GM21723 (cell line): ENCODE measurements at regions not wholly inside any gene's neighbourhood (a gene's known extent, or its start where the extent isn't known, plus 50 kb on each side); places are given as distances from the start of the nearest gene placed in this dataset.

Experiments used
- ATAC-seq: cut with Tn5 transposase; IDR thresholded peaks from one replicate; pipeline ENCODE4 v1.9.1; 2021; ENCODE audit warnings: mild to moderate bottlenecking, moderate library complexity; ENCODE audit not compliant: unreplicated experiment

DNA sequence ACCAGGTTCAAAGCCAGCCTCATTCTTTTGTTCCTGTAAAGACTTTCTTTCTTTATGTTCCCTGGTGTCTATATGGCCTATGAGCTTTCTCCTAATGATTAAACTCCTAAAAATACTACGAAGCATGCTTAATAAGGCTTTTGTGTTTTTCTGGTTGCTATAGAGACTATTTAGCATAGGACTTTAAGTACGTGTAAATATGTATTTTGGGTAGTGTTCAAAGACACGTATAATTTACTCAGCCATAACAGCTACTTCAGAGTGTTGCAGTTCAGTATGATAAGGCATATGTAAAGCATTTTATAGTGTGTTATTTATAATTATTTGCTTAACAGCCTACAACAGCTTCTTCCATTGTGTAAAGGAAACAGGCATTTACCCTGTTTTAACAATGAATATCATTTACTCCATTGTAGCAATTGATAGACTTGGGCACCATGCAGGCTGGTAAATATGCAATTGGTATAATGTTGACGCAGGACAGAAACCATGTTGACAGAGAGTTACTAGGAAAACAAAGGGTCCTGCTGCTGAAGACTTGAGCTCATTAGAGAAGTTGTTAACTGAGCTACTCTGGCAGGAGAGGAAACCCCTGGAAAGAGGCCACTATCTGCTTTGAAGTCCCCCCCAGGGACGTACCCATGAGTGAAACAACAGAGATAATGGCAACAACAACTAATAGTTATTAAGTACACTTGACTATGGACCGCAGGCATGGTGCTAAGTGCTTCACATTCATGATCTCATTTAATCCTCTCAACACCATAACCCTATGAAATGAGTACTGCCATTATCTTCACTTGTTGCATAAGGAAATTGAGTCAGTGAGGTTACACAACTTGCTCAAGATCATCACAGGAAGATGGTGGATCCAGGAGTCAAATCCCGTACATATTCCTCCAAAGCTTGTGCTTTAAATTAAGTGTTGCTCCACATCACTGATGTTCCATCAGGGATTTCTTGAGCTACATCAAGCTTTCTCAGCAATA lies 342.2 kb upstream of the DYNLRB2 start:
- ATAC-seq, result no peak

GRCh38 chr16:80197741-80198201 lies 343.0 kb upstream of the DYNLRB2 start:
- ATAC-seq, result no peak

DNA sequence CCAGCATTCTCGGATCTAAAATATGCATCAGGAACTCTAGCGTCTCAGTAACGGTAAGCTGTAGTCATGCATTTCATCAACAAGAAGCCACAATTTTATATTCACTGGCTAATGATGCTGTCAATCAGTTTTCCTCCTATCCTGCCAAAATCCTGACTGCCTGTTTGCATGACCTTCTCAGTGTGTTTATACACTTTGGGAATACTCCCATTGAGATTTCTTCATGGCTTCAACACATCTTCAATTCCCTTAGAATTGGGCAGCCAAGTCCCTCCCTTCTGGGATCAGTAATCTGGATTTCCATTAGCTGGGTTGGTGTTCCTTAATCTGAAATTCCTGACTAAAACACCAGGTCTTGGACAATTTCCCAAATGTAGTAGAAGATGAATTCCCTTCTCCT lies 348.9 kb upstream of the DYNLRB2 start:
- no peak for ATAC-seq

- ATAC-seq, result no peak
Observed at GRCh38 chr16:80189476-80190175, 351.2 kb upstream of the DYNLRB2 start.

DNA sequence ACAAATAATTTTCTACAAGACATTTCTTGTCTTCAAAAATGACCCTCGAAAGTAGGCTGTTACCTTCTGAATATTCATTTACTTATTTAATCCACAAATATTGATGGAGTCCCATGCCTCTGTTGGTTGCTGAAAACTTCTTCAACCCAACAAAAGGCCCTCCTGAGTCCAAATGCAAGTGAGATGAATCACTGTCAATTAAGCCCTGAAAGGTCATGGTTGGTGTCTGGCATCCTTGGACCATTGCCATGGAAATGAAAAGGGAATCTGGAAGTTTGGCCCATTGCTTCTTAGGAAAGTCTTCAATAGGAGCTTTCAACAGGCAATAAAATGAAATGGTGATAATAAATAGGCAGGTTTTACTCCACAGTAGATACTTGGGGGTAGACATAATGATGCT lies 364.7 kb upstream of the DYNLRB2 start:
- no peak for ATAC-seq

GRCh38 chr16:80175011-80175410 lies 365.8 kb upstream of the DYNLRB2 start:
- ATAC-seq, result no peak

- ATAC-seq, result no peak
Observed at GRCh38 chr16:80174416-80174815, 366.4 kb upstream of the DYNLRB2 start.

DNA sequence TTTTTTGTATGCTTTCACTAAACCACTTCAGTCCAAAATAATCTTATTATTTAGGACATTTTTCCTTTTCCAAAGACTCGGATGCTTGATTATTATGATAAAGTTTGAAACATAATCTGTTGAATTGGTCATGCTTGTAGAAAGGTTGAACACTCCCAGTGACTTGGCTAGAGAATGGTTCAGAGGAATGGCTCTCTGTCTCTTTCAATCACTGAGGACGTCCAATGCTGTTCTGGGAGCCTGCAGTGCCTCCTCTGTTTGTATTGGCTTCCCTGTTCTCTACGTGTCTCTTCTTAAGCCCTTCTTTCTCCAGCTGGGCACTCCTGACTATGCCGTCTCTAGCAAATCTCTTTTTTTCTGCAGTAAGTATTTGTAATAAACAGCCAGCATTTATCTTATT lies 369.0 kb upstream of the DYNLRB2 start:
- ATAC-seq, result no peak

GRCh38 chr16:80171199-80171598 lies 369.6 kb upstream of the DYNLRB2 start:
- no peak for ATAC-seq

DNA sequence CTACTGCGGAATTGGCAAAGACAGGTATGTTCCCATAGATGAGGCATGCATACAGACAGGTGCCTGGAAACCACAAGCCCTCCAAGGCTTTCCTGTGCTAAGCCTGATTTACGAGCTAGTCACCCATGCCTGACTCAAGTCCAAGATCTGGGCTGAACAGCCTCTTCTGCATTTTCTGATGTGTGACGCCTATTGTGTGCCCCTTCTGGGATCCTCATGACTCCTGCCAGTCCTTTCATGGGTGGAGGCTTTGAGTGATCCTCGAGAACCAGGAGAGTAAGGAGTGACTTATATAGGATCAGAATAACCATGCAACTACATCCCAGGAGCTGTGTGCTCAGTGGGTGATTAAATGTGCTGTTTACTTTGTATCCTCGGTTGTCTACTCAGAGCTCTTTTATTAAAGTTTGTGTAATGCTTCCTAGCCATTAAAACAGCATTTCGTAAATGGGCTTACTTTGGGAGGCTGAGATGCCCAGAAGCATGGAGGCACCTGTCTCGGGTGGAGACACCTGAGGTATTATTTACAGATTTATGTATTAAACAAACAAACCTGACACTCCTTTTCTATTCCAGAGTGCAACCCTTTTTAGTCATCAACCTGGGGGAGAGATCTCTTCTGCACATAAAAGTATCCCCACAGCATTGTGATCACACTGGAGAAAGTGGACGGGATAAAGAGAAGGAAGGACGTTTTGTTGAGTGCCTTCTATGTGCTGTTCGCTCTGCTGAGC lies 373.0 kb upstream of the DYNLRB2 start:
- no peak for ATAC-seq

GRCh38 chr16:80166082-80166481 lies 374.7 kb upstream of the DYNLRB2 start:
- ATAC-seq, result no peak

- ATAC-seq, result no peak
Observed at GRCh38 chr16:80164966-80165550, 375.7 kb upstream of the DYNLRB2 start.

DNA sequence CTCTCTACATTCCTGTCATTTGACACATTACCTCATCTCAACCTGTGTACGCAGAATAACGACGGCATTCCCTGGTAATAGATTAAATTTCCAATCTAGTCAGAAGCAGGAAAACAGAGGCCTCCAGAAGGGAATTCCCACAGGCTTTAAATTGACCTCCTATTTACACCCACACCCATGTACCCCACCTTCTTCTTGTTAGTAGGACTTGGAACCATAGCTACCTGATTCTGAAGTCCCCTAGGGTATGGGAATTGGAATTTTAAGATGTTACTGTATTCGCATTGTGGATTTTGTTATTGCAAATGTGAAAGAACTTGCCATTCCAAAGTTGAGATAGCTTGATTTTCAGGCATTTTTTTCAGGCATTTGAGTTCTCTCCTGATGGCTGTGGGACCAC lies 377.5 kb upstream of the DYNLRB2 start:
- no peak for ATAC-seq

GRCh38 chr16:80161799-80162739 lies 378.7 kb upstream of the DYNLRB2 start:
- ATAC-seq, result no peak

DNA sequence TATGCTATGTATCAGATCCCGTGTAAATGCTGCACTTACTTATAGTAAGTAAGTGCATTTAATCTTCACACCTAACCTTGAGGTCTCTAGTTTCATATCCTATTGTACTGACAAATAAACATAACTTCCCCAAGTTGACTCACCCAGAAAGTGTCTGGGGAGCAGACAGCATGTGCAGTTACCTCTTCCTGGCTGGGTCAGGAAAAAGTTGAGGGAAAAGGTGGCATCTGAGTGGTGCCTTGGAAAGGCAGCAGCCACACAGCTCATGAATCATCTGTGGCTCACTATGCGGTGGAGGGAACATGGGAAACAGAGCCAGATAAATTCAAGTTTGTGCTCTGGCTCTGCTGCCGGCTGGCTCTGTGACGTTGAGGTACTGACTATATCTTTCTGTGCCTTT lies 382.0 kb upstream of the DYNLRB2 start:
- ATAC-seq, result no peak

DNA sequence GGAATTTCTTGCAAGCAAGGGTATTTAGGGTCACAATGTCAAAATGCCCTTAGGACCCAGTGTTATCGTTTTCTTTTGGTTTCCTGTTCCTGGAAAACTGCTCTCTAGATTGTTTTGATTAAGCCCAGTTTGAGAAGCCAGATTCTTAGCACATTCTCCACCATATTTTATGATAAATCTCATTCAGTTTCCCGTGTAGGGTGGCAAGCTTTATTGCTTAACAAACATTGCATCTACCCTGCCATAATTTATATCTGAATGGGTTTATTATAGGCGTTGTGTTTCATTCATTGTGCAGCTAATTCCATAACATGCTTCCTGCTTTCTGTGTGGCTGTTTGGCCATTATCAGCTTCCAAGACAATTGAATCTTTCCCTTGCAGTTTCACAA lies 389.1 kb upstream of the DYNLRB2 start:
- no peak for ATAC-seq

GRCh38 chr16:80150978-80151721 lies 389.6 kb upstream of the DYNLRB2 start:
- ATAC-seq, result no peak

- no peak for ATAC-seq
Observed at GRCh38 chr16:80148826-80149225, 392.0 kb upstream of the DYNLRB2 start.

DNA sequence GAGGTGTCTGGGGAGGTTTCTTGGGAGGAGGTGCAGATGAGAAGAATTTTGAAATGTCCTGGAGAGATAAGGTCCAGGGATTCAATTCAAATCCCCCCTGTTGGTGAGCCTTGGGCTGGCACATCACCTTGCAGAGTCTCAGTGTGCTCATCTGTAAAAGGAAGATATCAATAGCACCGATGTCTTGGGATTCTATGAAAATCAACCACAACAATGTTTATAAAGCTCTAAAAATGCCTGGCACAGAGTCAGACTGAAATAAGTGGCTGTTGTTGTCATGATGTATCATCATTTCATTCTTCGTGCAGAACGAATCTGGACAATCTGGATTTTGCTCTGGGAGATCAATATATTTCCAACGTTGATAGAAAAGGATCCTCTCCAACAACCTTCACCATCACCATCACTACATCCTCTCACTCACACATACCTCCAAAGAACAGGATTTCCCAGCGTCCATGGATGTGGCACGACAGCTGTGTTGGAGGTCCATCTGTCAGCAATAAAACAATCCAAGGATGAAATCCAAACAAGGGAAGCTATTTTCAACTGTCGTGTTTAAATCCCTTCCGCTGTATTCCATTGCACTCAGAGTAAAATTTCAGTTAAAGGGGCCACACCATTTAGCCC lies 393.7 kb upstream of the DYNLRB2 start:
- no peak for ATAC-seq
